Stomach (tissue), 8 donors: ENCODE measurements at regions not wholly inside any gene's neighbourhood (a gene's known extent, or its start where the extent isn't known, plus 50 kb on each side); places are given as distances from the start of the nearest gene placed in this dataset.

ENCODE experiments used
- DNase-seq, 2 donors: peaks; one replicate each; pipeline versions ENCODE4 v3.0.0 to v3.0.0-alpha.2; 2013 to 2019
- H3K27ac ChIP-seq, 5 donors: fragments of 200-600 bp in 4 of 5; sonication (generic) in 4 of 5; one replicate each; pipeline ENCODE4 v1.5.1; 2013 to 2019; ENCODE audit warnings: mild to moderate bottlenecking in 1 of 5, moderate library complexity in 1 of 5
- H3K27me3 ChIP-seq, 3 donors: fragments of 200-600 bp; sonication (generic); one replicate each; pipeline ENCODE4 v1.5.1; 2017 to 2019; ENCODE audit warnings: mixed run types in 1 of 3
- H3K36me3 ChIP-seq, 4 donors: fragments of 200-600 bp; sonication (generic); 1 replicate in 3 of 4; 2 replicates in 1 of 4; pipeline ENCODE4 v1.5.1; 2016 to 2019
- H3K4me1 ChIP-seq, 4 donors: fragments of 200-600 bp; sonication (generic); one replicate each; pipeline ENCODE4 v1.5.1; 2016 to 2019
- H3K4me3 ChIP-seq, 4 donors: fragments of 200-600 bp; sonication (generic) in 3 of 4; one replicate each; pipeline ENCODE4 v1.5.1; 2016 to 2019; ENCODE audit warnings: mild to moderate bottlenecking in 1 of 4
- H3K9me3 ChIP-seq, 4 donors: fragments of 200-600 bp; sonication (generic); one replicate each; pipeline ENCODE4 v1.5.1; 2016 to 2019
- CTCF ChIP-seq, 7 experiments: fragments of 450-650 bp in 4 of 7; fragments of 200-600 bp in 3 of 7; sonication (generic) in 3 of 7; IDR thresholded peaks; one replicate each; pipeline ENCODE4 v1.5.1; 2016 to 2019; ENCODE audit warnings: antibody characterized with exemption in 7 of 7, control low read depth in 2 of 7, mild to moderate bottlenecking in 1 of 7
- EP300 ChIP-seq: sonication (generic); formaldehyde crosslinking; IDR thresholded peaks from one replicate; pipeline ENCODE4 v1.6.1; 2017; ENCODE audit warnings: antibody characterized with exemption
- POLR2A ChIP-seq, 4 donors: fragments of 450-650 bp; IDR thresholded peaks; one replicate each; pipeline ENCODE4 v1.6.1; 2016; ENCODE audit warnings: antibody characterized with exemption in 4 of 4, control low read depth in 2 of 4, mild to moderate bottlenecking in 1 of 4, moderate library complexity in 1 of 4
- POLR2AphosphoS5 ChIP-seq, 3 donors: sonication (generic); formaldehyde crosslinking; IDR thresholded peaks; one replicate each; pipeline ENCODE4 v1.6.1; 2016; ENCODE audit warnings: antibody characterized with exemption in 3 of 3
- WGBS, 5 donors: extraction: QIAGEN DNeasy Blood & Tissue Kit in 3 of 5; methylation state at CpG; one replicate each; pipeline versions ENCODE4 v1.1.5 to v1.1.7; 2013 to 2018; 5-methylcytosine and 5-hydroxymethylcytosine counted together
- intact Hi-C: fragments of 100-400 bp; cut with DNase I; formaldehyde crosslinking; loops from one replicate; pipeline ENCODE4 v1.15.1; 2023; ENCODE audit warnings: low total_unique reads
- donor health status: healthy with polysubstance abuse.
- donor health status: Bipolar disorder and iron deficiency.
- donor health status: healthy.

GRCh38 chr3:14295037-14295436 lies 107.4 kb upstream of the SLC6A6 start:
- H3K27ac ChIP-seq: no peak overlapping the region

GRCh38 chr3:14295801-14296200 lies 106.6 kb upstream of the SLC6A6 start:
- intact Hi-C loops: no loop called here
- H3K4me3 ChIP-seq: no peak overlapping the region
- peaks cover 0 to 13% (median 7%) of the 10 kb centered on the region in 4 donors for H3K4me1 ChIP-seq
- peak overlapping the region in 3 of 5 donors; percentile 12 to 44 (median 34) for H3K27ac ChIP-seq
- no peak for TF ChIP-seq POLR2A (IDR thresholded peaks at IDR 0.05)
- TF ChIP-seq EP300: no peak
- TF ChIP-seq CTCF (IDR thresholded peaks at IDR 0.05): no peak
- no peak for TF ChIP-seq POLR2AphosphoS5 (IDR thresholded peaks at IDR 0.05)
- WGBS, 5 donors: 67 to 74% (median 72%) methylated on average over 5 of the region's 5 CpGs
- H3K36me3 ChIP-seq: no peaks in the 10 kb centered on the region
- H3K9me3 ChIP-seq: no peaks in the 10 kb centered on the region
- DNase-seq: peak in 1 of 2 donors; percentile 39
- H3K27me3 ChIP-seq: no peaks in the 10 kb centered on the region

More at GRCh38 chr3:14295037-14295436, 107.4 kb upstream of the SLC6A6 start:
- intact Hi-C loops: no loop called here
- H3K9me3 ChIP-seq: no peaks in the 10 kb centered on the region
- H3K4me3 ChIP-seq: no peak overlapping the region
- peaks cover 0 to 16% (median 7%) of the 10 kb centered on the region in 4 donors for H3K4me1 ChIP-seq
- H3K27me3 ChIP-seq: no peaks in the 10 kb centered on the region
- TF ChIP-seq EP300: no peak
- TF ChIP-seq POLR2A (IDR thresholded peaks at IDR 0.05): no peak
- no peak for TF ChIP-seq POLR2AphosphoS5 (IDR thresholded peaks at IDR 0.05)
- no peak for TF ChIP-seq CTCF (IDR thresholded peaks at IDR 0.05)
- no peak for DNase-seq
- H3K36me3 ChIP-seq: no peaks in the 10 kb centered on the region
- WGBS, 5 donors: 84 to 97% (median 87%) methylated on average over 3 of the region's 3 CpGs

GRCh38 chr3:14297305-14297704 lies 105.1 kb upstream of the SLC6A6 start:
- no peaks in the 10 kb centered on the region for H3K27me3 ChIP-seq
- intact Hi-C loops: no loop called here
- peak overlapping the region in 1 of 5 donors; percentile 64 for H3K27ac ChIP-seq
- no peaks in the 10 kb centered on the region for H3K36me3 ChIP-seq
- TF ChIP-seq POLR2A (IDR thresholded peaks at IDR 0.05): no peak
- no peak for TF ChIP-seq CTCF (IDR thresholded peaks at IDR 0.05)
- TF ChIP-seq POLR2AphosphoS5 (IDR thresholded peaks at IDR 0.05): no peak
- no peak for TF ChIP-seq EP300
- peaks cover 0 to 13% (median 7%) of the 10 kb centered on the region in 4 donors for H3K4me1 ChIP-seq
- no peak for DNase-seq
- H3K9me3 ChIP-seq: no peaks in the 10 kb centered on the region
- H3K4me3 ChIP-seq: no peak overlapping the region
- WGBS, 5 donors: 71 to 82% (median 78%) methylated on average over 7 to 8 of the region's 8 CpGs

- H3K27me3 ChIP-seq: no peaks in the 10 kb centered on the region
- intact Hi-C loops: no loop called here
These were observed 104.6 kb upstream of the SLC6A6 start for GRCh38 chr3:14297784-14298236.

More at GRCh38 chr3:14297784-14298236, 104.6 kb upstream of the SLC6A6 start:
- 50 to 71% (median 67%) methylated on average over 16 to 37 of the region's 37 CpGs for WGBS, 5 donors
- peak overlapping the region in 1 of 5 donors; percentile 64 for H3K27ac ChIP-seq
- peak in 1 of 2 donors; percentile 81 for DNase-seq
- no peak overlapping the region for H3K4me3 ChIP-seq
- H3K4me1 ChIP-seq: peaks cover 0 to 13% (median 7%) of the 10 kb centered on the region in 4 donors
- H3K9me3 ChIP-seq: no peaks in the 10 kb centered on the region
- H3K36me3 ChIP-seq: no peaks in the 10 kb centered on the region
- no peak for TF ChIP-seq CTCF (IDR thresholded peaks at IDR 0.05)
- TF ChIP-seq EP300: peak; percentile 43
- TF ChIP-seq POLR2AphosphoS5 (IDR thresholded peaks at IDR 0.05): peak in 1 of 3 donors; percentile 39
